ENCODE measurements at regions not wholly inside any gene's neighbourhood (a gene's known extent, or its start where the extent isn't known, plus 50 kb on each side); places are given as distances from the start of the nearest gene placed in this dataset.
"Not testable (repeated sequence)": the region's sequence is repeated elsewhere in the genome, so short reads cannot be mapped to it uniquely, and the experiment has no call there.

- Histone ChIP-seq H3K4me3 (no peak overlapping the region), H3K4me1 (no peaks in the 10 kb centered on the region), H3K36me3 (no peaks in the 10 kb centered on the region), H3K27ac (no peak overlapping the region), H3K9me3 (peaks cover 0 to 21% (median 14%) of the 10 kb centered on the region in 4 donors), H3K27me3 (no peaks in the 10 kb centered on the region)
- peak in 1 of 2 donors; percentile 20 for DNase-seq
- intact Hi-C loops (cut with DNase I; ENCODE audit: low total_unique reads), result no loop called here
- 74 to 82% (median 77%) methylated on average over 1 of the region's 1 CpG for WGBS, 5 donors
- TF ChIP-seq, protein P1, sequence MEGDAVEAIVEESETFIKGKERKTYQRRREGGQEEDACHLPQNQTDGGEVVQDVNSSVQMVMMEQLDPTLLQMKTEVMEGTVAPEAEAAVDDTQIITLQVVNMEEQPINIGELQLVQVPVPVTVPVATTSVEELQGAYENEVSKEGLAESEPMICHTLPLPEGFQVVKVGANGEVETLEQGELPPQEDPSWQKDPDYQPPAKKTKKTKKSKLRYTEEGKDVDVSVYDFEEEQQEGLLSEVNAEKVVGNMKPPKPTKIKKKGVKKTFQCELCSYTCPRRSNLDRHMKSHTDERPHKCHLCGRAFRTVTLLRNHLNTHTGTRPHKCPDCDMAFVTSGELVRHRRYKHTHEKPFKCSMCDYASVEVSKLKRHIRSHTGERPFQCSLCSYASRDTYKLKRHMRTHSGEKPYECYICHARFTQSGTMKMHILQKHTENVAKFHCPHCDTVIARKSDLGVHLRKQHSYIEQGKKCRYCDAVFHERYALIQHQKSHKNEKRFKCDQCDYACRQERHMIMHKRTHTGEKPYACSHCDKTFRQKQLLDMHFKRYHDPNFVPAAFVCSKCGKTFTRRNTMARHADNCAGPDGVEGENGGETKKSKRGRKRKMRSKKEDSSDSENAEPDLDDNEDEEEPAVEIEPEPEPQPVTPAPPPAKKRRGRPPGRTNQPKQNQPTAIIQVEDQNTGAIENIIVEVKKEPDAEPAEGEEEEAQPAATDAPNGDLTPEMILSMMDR (IDR thresholded peaks at IDR 0.05), result no peak
- no peak for TF ChIP-seq EP300 (IDR thresholded peaks at IDR 0.05)
- TF ChIP-seq POLR2AphosphoS5 (IDR thresholded peaks at IDR 0.05), result no peak
- TF ChIP-seq POLR2A (IDR thresholded peaks at IDR 0.05), result no peak
Observed at GRCh38 chr17:53462393-53462811, 360.3 kb upstream of the KIF2B start.

DNA sequence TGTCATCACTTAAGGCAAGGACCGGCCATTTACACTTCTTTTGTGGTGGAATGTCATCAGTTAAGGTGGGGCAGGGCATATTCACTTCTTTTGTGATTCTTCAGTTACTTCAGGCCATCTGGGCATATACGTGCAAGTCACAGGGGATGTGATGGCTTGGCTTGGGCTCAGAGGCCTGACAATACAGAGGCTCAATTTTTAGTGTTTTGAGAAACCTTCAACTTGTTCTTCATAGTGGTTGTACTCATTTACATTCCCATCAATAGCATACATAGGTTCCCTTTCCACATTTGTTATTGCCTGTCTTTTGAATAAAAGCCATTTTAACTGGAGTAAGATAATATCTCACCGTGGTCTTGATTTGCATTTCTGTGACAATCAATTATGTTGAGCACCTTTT is 366.8 kb upstream of the KIF2B start:
- 47 to 80% (median 59%) methylated on average over 2 of the region's 3 CpGs for WGBS, 5 donors
- H3K36me3 ChIP-seq; H3K27ac ChIP-seq; H3K4me3 ChIP-seq; DNase-seq; H3K4me1 ChIP-seq; intact Hi-C loops (cut with DNase I; ENCODE audit: low total_unique reads); H3K27me3 ChIP-seq: not testable (repeated sequence)
- H3K9me3 ChIP-seq, result peaks cover 0 to 21% (median 17%) of the 10 kb centered on the region in 4 donors

- intact Hi-C loops (cut with DNase I; ENCODE audit: low total_unique reads), result no loop called here
- no peaks in the 10 kb centered on the region for H3K27me3 ChIP-seq
- no peak overlapping the region for H3K4me3 ChIP-seq
- H3K27ac ChIP-seq, result no peak overlapping the region
- H3K4me1 ChIP-seq, result no peaks in the 10 kb centered on the region
- no peak for DNase-seq
- H3K36me3 ChIP-seq, result no peaks in the 10 kb centered on the region
- 8 to 23% (median 10%) methylated on average over 2 of the region's 2 CpGs for WGBS, 5 donors
- TF ChIP-seq, protein P1 (IDR thresholded peaks at IDR 0.05), result no peak
- TF ChIP-seq EP300 (IDR thresholded peaks at IDR 0.05) (no peak), POLR2A (IDR thresholded peaks at IDR 0.05) (no peak), POLR2AphosphoS5 (IDR thresholded peaks at IDR 0.05) (no peak)
- peaks cover 0 to 15% (median 15%) of the 10 kb centered on the region in 4 donors for H3K9me3 ChIP-seq
Observed at GRCh38 chr17:53454337-53454736, 368.4 kb upstream of the KIF2B start.

DNA sequence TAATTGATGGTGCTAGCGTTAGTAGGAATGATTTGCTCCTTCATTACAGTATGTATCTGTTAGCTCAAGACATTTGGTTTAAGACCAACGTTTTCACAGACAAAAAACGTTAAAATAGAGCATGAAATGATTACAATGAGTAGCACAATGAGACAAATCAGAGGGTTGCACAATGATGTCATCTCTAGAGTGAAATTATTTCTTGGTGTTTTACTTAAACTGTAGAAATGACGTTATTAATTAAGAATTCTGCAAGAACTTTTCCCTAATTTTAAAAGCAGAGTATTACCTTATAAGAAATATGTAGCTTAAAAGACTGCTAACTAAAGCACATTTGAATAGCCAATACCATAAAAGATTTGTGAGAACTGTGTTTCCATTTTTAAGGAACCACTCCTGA is 373.4 kb upstream of the KIF2B start:
- no peaks in the 10 kb centered on the region for H3K9me3 ChIP-seq
- no peaks in the 10 kb centered on the region for H3K4me1 ChIP-seq
- no peak overlapping the region for H3K27ac ChIP-seq
- TF ChIP-seq POLR2A (IDR thresholded peaks at IDR 0.05) (no peak), EP300 (IDR thresholded peaks at IDR 0.05) (no peak), POLR2AphosphoS5 (IDR thresholded peaks at IDR 0.05) (no peak)
- TF ChIP-seq, protein P1 (IDR thresholded peaks at IDR 0.05), result no peak
- 45 to 56% (median 51%) methylated on average over 4 of the region's 4 CpGs for WGBS, 5 donors
- no peaks in the 10 kb centered on the region for H3K27me3 ChIP-seq
- DNase-seq, result no peak
- intact Hi-C loops (cut with DNase I; ENCODE audit: low total_unique reads), result no loop called here
- H3K4me3 ChIP-seq, result no peak overlapping the region
- no peaks in the 10 kb centered on the region for H3K36me3 ChIP-seq

DNA sequence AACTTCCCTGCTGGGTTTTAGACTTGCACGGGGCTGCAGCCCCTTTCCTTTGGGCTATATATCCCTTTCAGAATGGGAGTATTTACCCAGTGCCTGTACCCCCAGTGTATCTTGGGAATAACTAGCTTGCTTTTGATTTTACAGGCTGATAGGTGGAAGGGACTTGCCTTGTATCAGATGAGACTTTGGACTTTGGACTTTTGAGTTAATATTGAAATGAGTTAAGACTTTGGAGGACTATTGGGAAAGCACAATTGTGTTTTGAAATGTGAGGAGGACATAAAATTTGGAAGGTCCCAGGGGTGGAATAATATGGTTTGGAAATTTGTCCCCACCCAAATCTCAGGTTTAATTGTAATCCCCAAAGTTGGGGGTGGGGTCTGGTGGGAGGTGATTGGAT is 393.8 kb upstream of the KIF2B start:
- no peaks in the 10 kb centered on the region for H3K36me3 ChIP-seq
- no peak overlapping the region for H3K27ac ChIP-seq
- no peak overlapping the region for H3K4me3 ChIP-seq
- no peak for DNase-seq
- intact Hi-C loops (cut with DNase I; ENCODE audit: low total_unique reads), result no loop called here
- H3K4me1 ChIP-seq, result no peaks in the 10 kb centered on the region
- no peak for TF ChIP-seq POLR2AphosphoS5 (IDR thresholded peaks at IDR 0.05)
- no peak for TF ChIP-seq EP300 (IDR thresholded peaks at IDR 0.05)
- TF ChIP-seq, protein P1 (IDR thresholded peaks at IDR 0.05), result no peak
- TF ChIP-seq POLR2A (IDR thresholded peaks at IDR 0.05), result no peak
- H3K9me3 ChIP-seq, result peaks cover 0 to 7% (median 3%) of the 10 kb centered on the region in 4 donors
- H3K27me3 ChIP-seq, result no peaks in the 10 kb centered on the region
- WGBS, 5 donors, result 0 to 63% (median 38%) methylated on average over 1 of the region's 1 CpG

All from stomach (tissue), 8 donors.